ENCODE measurements at regions not wholly inside any gene's neighbourhood (a gene's known extent, or its start where the extent isn't known, plus 50 kb on each side); places are given as distances from the start of the nearest gene placed in this dataset.
"Not testable (repeated sequence)": the region's sequence is repeated elsewhere in the genome, so short reads cannot be mapped to it uniquely, and the experiment has no call there.

DNA sequence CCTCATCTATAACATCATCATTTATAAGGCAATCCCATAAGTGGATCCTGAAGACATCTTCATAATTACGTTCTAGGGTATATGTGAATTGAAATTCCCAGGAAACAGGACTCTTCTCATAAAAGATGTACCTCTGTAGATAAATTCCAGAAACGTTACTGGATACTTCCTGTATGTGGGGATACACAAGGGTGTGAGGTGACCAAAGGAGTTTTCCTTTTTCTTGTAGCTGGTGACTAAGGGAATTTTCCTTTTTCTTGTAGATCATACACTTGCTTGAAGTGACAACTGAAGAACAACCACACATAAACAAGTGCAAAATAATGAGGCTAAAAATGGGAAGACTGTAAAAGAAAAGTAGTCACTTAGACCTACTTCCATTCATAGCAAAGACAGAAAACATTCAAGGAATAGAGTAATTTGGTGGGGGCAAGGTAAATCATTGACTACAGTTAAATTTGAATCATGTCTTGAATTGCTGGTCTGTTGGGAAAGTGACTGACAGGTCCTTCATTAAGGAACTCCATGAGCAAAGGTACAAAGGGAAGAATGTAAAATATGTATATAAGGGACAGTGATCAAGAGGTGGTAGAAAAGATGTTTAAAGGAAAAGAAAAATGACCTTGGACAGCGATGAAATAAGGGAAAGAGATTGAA is 53.2 kb upstream of the UBE2E3 start:
- DNase-seq: no peak

DNA sequence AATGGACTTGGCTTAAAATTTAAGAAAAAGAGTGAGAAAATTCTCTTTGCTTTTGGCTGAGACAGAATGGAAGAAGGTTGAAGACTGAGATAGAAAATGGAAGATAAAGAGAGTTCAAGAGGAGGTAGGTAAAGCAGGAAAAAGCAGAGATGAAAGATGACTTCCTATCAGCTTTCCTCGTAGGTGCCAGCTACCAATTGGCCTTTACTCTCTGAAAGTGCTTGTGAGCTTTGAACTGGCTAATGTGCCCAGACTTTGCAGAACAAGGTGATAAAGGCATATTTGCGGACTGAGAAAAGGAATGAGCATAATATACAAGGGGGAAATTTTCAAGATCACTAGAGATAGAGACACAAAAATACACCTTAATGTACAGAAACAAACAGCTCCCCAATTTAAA is 54.7 kb upstream of the UBE2E3 start:
- no peak for DNase-seq

DNA sequence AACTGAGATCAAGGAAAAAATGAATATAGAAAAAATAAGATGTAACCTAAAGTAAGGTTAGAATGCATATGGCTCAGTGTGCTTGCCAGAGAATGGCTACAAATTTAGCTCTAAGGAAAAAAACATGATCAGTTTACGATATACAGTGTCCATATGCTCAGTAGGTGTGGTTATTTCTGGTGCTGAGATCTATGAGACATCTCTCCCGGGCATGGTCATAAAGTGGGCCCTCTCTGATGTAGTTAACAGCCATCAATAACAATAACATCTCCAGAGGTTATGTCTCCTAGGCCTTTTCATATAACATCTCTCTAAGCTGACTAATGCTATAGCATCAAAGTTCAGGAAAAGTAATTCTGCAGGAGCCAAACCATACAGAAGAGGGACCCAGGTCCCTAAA is 56.3 kb upstream of the UBE2E3 start:
- DNase-seq: no peak

DNA sequence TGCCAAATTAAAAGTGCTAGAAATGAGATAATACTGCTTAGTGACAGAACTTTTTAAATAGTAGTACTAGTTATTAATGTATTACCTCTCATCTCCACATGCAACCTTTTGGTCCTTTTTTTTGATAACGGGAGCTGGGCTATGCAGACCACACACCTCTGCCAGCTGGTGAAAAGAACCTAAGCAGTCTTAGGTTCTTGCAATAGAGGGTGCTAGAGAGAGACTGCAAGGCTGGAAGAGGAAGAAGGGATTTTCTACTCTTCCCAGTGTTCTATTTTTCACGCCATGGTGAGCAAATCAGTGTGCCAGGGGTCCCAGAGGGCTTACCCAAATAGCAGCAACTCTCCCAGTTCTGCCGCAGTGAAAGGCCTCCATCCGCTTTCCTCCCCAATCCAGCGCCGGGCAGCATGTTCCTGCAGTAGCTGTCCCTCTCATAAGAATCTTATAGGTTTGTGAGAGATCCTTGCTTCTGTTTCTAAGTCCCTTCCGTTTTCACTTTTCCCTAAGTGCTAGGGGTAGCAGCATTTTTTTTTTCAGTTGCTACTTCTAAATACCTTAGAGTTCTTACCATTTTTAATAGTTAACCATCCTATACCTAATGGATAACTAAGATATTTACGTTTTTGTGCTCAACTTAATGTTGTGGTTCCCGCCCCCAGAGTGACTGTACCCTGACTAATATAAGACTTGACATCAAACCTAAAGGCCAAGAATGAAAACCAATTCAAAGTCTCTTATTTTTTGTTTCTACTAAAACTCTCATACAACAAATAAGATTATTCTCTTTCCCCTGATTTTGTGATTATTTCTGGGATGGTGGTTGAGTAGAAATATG is 69.4 kb upstream of the UBE2E3 start:
- no peak for DNase-seq

DNA sequence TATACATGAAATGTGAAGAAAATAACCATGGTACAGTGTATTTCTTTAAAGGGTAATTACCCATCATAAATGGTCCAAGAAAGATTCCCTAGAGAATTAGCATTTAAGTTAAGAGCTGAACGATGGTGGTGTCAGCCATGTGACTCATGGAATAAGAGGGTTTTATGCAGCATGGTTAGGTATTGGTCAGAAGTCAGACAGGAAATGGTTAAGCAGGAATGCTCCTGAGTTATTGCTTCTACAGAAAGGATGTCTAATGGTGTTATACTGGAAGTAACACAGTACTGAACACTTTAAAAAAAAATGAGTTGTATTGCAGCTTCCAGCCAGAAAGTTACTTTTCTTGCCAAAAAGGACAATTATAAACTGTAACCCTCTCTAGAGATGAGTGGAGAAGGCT is 72.7 kb upstream of the UBE2E3 start:
- DNase-seq: no peak

DNA sequence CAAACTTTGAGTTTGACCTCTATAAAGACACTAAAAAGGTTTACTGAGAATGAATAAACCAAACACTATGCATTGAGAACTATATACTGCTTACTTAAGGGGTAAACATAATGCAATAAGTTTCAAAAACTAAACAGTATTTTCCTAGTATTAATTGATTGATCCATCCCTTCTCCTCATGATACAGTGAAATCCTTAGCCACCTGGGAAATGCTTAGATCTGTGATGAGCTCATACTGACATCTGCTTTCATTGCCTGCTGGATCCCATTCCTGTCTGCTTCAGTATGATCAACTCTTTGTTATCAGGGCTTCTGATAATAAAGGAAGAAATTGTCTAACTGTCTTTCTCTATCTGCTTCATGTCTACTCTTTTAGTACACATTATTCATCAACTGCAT is 74.9 kb upstream of the UBE2E3 start:
- DNase-seq: no peak

DNA sequence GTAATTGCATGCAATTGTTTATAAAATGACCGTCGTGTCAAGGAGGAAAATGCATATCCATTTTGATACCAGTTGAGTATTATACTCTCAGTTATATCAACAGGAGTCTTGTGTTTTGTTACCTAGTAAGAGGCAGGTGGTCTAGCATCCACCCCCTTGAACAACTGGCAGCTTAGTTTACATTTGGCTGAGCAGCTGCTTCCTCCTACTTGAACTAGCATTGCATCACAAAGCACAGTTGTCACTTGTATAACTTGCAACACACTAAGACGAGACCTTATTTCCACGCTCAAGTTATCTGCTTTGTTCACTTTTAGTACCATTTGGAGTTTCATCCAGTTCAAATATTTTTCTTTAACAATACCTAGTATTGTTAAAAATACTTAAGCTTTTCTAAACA is 75.4 kb upstream of the UBE2E3 start:
- DNase-seq: no peak

DNA sequence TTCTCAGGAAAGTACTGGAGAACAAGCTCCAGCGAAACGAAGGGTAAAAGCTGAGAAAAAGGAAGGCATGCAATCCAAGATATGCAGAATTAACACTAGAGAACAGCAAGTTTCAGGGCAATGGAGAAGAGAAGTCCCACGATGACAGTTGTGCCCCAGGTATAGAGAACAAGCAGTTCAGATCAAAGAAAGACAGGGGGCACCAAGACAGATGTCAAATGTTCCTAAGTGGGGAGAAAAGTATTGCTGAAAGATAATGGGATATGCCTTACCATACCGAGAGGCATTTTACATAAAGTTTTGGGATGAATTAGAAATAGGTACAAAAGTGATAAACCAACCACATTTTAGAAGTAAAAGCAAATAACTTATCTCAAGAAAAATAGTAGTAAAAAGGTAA is 79.1 kb upstream of the UBE2E3 start:
- DNase-seq: no peak

DNA sequence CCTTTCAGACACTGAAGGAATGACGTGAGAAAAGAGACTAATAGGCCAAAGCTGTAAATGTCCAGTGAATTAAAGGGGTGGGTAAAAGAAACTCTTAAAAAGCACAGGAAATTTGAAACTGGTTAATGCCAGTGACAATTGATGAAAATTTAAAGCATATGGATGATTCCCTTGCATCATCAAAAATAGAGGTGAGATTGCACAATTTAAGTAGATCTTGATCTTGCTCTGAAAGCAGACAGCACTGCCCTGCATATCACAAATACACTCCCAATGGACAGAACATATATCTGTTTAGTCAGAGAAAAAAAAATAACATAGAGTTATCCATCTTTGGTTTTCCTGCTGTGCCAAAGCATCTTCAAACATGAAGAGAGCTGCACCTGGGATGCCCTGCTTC is 86.7 kb upstream of the UBE2E3 start:
- DNase-seq: no peak

DNA sequence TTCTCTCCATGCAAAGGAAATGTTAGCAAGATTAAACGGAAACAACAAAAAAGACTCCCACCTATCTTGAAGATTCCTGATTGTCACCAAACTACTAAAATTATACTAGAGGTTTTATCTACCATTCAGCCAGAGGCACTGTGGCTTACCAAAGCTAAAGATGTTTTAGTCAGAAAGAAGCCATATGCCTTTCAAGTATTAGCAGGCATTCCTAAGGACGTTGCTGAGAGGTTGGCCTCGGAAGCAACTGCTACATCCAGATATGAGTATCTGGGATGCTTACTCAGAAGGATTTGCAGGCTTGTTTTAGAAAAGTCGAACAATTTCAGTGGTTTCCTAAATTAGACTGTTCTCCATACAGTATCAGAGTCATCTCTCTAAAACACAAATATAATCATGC is 88.3 kb upstream of the UBE2E3 start:
- DNase-seq: no peak

DNA sequence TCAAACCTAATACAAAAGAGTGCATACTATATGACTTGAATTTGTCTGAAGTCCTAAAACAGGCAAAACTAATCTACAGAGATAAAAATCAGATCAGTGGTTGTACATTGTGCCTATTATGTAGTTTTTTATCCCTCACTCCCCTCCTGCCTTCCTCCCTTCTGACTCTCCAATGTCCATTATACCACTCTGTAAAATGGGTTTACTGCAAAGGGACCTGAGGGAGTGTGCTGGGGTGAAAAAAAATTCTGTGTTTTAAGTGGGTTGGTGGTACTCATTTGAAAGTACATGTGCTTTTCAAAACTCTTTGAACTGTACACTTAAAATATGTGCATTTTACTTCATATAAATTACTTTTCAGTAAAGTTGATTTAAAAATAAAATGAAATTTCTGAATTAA is 89.0 kb upstream of the UBE2E3 start:
- no peak for DNase-seq

DNA sequence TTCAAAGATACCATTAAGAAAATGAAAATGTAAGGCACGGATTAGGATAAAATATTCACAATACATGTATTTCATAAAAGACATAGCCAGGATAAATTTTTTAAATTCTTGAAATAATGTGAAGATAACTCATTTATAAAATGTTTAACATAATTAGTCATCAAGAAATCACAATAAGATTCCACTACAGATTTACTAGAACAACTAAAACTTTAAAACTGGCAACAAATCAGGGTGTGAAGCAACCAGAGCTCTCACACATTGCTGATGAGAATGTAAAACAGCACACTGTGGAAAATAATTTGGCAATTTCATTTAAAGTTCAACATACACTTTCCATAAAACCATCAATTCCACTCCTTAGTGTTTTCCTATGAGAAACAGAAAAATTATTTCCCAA is 89.6 kb upstream of the UBE2E3 start:
- DNase-seq: no peak

DNA sequence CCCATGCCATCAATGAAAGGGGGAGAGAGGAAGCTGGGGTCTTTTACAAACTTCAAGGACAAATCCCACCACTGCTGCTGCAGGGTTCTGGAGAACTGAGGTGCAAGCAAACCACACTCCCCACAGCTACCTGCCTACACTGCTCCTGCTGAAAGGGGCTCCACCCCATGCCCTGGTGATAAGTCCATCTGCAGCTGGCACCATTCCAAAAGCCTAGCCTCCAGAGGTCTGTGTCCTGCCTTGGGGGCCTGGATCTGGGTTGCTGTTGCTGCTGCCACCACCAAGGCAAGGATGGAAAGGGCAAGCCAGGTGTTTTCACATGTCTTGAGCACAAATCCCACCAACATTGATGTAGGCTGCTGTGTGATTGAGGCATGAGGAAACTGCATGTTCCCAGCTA is 97.4 kb upstream of the UBE2E3 start:
- no peak for DNase-seq

DNA sequence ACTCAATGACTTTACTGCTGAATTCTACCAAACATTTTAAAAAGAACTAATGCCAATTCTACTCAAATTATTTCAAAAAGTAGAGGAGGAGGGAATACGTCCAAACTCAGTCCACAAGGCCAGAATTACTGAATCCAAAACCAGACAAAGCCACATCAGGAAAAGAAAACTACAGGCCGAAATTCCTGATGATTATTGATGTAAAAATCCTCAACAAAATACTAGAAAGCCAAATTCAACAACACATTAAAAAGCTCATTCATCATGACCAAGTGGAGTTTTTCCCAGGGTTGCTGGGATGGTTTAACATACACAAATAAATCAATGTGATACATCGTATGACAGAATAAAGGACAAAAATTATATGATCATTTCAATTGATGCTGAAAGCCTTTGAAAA is 103.9 kb upstream of the UBE2E3 start:
- no peak for DNase-seq

DNA sequence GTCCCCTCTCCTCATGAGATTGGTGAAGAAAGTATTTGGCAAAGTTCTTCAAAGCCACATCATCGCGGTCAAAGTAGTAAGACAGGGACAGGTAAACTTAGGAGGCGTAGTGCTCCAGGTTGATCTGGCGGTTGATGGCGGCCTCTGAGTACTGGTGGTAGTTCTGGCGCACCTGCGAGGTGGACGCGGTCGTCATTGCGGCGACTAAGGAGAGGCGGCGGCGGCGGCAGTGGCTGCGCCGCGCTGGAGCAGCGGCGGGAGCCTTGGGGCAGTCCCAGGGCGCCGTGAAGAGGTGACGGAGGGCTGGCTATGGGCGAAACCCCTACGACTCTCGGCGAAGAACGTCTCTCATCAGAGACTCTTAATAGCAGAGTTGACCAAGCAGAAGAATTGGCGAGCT is 107.2 kb upstream of the UBE2E3 start:
- DNase-seq: no peak

DNA sequence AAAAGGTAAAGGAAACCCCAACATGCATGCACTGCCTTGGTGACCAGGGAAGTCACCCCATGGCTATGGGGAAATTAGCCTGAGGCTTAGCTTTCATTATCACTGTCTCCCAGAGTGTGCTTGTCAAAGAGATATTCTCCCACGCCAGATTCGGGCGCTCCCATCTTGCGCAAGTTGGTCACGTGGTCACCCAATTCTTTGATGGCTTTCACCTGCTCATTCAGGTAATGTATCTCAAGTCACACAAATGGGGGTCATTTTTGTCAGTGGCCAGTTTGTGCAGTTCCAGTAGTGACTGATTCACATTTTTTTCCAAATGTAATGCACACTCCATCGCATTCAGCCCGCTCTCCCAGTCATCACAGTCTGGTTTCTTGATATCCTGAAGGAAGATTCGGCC is 107.6 kb upstream of the UBE2E3 start:
- DNase-seq: not testable (repeated sequence)

DNA sequence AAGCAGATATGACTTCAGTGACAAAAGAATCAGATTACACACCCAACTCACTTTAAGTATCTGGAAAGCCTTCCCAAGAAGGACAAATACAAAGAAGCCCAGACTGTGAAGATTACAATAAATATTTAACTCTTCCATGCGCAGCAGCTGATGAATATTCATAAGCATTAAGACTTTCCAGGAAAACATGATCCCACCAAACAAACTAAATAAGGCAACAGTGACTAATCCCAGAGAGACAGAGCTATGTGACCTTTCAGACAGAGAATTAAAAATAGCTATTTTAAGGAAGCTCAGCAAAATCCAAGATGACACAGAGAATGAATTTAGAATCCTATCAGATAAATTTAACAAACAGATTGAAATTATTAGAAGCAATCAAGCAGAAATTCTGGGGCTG is 108.2 kb upstream of the UBE2E3 start:
- no peak for DNase-seq

DNA sequence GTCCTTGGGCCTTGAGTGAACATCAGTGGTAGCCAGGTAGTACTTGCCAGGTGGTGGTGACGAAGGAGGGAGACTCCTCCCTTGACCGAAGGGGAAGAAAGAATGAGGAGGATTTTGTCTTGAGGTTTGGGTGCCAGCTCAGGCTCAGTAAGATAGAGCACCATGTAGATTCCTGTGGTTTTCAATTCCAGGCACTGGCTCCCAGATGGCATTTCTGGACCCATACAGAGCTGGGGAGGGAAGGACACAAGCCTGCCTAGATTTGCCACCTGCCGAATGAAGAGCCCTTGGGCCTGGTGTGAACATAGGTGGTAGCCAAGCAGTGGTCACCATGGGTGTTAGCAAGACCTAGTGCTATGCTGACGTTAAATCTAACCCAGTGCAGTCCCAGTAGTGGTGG is 108.8 kb upstream of the UBE2E3 start:
- DNase-seq: no peak

DNA sequence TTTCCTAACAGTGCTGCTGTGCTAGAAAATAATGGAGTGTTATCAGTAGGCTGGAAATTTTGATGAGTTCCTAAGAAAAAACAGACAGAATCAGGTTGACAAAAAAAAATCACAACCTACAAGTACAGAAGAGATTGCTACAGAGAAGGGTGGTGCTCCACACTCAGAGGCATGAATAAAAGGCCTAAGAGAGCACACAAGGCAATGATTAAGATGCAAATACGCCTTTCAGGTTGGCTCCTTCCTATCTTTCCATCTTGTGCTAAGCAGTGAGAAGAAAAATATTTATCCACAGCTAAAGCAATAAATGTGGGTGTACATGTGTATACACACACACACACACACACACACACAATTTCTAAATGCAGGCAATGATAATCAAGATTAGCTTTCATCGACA is 130.6 kb upstream of the UBE2E3 start:
- DNase-seq: no peak

DNA sequence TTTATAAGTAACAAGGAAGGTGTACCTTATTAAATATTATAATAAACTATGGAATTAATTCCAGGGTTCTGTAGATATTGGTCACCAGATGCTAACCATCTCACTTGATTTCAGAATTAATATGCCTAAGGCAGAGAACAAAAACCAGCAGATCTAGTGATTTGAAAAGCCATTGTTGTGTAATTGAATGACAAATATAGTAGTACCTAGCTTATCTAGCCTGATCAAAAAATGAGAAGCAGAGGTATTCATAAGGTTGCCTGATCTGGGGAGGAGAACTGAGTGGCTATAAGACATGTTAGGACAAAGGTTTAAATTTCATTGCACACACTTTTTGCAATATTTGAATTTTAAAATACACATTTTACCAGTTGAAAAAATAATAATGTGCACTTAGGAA is 132.0 kb upstream of the UBE2E3 start:
- DNase-seq: no peak

DNA sequence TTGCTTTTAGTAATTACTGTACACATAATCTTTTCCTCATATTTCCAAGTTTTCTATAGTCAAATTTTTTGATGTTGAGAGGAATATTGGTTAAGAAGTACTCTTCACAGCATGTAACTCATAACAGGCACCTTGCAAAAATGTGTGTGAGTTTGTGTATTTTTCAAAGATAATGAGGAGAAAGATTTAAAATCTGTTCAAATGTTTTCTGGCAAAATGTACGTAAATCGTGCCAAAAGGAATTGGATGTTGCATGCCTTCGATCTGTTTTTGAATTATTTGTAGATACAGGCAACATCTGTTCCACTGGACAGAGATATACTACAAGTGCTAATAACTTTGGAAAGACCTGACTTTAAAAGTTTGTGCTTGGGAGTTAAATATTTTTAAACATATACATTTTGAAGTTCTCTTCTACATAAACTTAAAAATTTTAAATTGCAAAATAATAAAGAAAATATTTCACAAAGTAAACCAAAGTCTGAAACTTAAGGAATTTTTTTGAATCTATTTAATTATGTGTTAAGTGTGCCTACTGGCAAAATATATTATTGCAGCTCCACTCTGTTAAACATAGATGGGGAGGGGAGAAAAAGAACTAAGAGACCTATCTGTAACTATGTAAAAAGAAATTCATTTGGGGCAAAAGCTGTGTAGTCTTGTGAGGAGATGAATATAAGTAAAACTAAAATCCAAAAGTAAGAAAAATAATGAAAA is 133.5 kb upstream of the UBE2E3 start:
- DNase-seq: no peak

DNA sequence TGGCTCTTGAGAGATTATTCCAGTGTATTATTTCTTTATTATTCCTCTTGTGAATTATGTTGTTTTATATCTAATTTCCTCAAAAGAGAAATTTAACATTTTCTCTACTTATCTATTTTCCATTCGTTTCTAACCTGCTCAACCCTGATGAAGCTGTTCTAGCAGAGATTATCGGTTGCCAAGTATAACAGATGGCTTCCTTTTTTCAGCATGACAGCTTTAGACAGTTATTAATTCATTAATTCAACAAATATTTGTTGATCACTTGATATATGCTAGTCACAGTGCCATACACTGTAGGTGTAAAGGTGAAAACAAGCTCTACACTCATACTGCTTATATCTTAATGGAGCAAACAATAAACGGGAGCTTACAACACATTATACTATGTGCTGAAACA is 137.9 kb upstream of the UBE2E3 start:
- no peak for DNase-seq

DNA sequence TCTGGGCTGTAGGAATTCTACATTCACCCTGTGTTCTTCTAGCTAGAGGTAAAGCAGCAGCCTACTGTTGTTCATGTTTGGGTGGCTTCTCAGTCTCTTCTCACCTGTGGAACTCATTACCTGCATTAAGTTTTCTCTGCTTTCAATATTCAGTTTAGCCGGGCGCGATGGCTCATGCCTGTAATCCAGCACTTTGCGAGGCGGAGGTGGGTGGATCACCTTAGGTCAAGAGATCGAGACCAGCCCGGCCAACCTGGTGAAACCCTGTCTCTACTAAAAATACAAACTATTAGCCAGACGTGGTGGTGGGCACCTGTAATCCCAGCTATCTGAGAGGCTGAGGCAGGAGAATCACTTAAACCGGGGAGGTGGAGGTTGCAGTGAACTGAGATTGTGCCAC is 139.8 kb upstream of the UBE2E3 start:
- no peak for DNase-seq

DNA sequence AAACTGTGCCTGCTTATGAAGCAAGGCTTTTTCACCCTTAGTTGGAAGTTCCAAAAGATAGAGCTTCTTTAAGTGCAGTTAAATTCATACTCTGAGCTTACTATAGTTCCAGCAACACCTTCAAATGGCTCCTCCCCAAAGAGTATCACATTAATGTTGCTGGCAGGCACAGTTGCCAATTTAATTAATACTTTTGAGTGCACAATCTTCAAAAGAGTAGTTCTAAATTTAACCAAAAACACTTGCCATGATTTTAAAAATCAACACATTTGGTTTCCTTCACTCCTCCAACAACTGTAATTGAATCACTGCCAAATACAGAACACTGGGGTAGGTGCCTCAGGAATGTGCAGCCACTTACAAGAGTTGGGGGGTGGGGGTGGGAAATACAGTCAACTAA is 150.6 kb upstream of the UBE2E3 start:
- DNase-seq: no peak

All from dermis blood vessel endothelial cell (primary cell).